GM18498 (cell line): ENCODE measurements at regions not wholly inside any gene's neighbourhood (a gene's known extent, or its start where the extent isn't known, plus 50 kb on each side); places are given as distances from the start of the nearest gene placed in this dataset.
A peak's percentile ranks its signal among the peaks of the same experiment; 100 is the strongest.
"Not testable (repeated sequence)": the region's sequence is repeated elsewhere in the genome, so short reads cannot be mapped to it uniquely, and the experiment has no call there.

ENCODE experiments used
- ATAC-seq: cut with Tn5 transposase; IDR thresholded peaks from one replicate; pipeline ENCODE4 v1.9.1; 2021; ENCODE audit warnings: mild to moderate bottlenecking, moderate library complexity; ENCODE audit not compliant: unreplicated experiment

- no peak for ATAC-seq
These were observed 742.8 kb downstream of the FAM181B start for GRCh38 chr11:81990659-81991443.

- ATAC-seq, result no peak
These were observed 744.6 kb downstream of the FAM181B start for GRCh38 chr11:81989093-81989492.

- ATAC-seq, result peak; percentile 90
These were observed 745.7 kb downstream of the FAM181B start for GRCh38 chr11:81987829-81988472.

- ATAC-seq, result no peak
These were observed 747.0 kb downstream of the FAM181B start for GRCh38 chr11:81986556-81987161.

- ATAC-seq, result no peak
These were observed 754.2 kb downstream of the FAM181B start for GRCh38 chr11:81979448-81979847.

GRCh38 chr11:81975261-81975900 is 758.3 kb downstream of the FAM181B start:
- ATAC-seq, result no peak

- ATAC-seq, result no peak
These were observed 762.8 kb downstream of the FAM181B start for GRCh38 chr11:81970886-81971285.

- ATAC-seq, result no peak
These were observed 766.4 kb downstream of the FAM181B start for GRCh38 chr11:81967242-81967641.

- no peak for ATAC-seq
These were observed 767.3 kb downstream of the FAM181B start for GRCh38 chr11:81966340-81966739.

GRCh38 chr11:81963018-81963417 is 770.6 kb downstream of the FAM181B start:
- no peak for ATAC-seq

GRCh38 chr11:81960443-81960842 is 773.2 kb downstream of the FAM181B start:
- no peak for ATAC-seq

GRCh38 chr11:81959341-81959740 is 774.3 kb downstream of the FAM181B start:
- ATAC-seq, result no peak

GRCh38 chr11:81954301-81954700 is 779.4 kb downstream of the FAM181B start:
- not testable (repeated sequence) for ATAC-seq

GRCh38 chr11:81946831-81947230 is 786.8 kb downstream of the FAM181B start:
- ATAC-seq, result no peak

- ATAC-seq, result no peak
These were observed 791.0 kb downstream of the FAM181B start for GRCh38 chr11:81942646-81943045.

- ATAC-seq, result no peak
These were observed 791.7 kb downstream of the FAM181B start for GRCh38 chr11:81941998-81942397.

GRCh38 chr11:81932303-81932702 is 801.4 kb downstream of the FAM181B start:
- ATAC-seq, result no peak

GRCh38 chr11:81920205-81920604 is 813.5 kb downstream of the FAM181B start:
- no peak for ATAC-seq

- no peak for ATAC-seq
These were observed 817.2 kb downstream of the FAM181B start for GRCh38 chr11:81916451-81916850.

GRCh38 chr11:81915045-81915444 is 818.6 kb downstream of the FAM181B start:
- ATAC-seq, result no peak

- ATAC-seq, result no peak
These were observed 819.9 kb downstream of the FAM181B start for GRCh38 chr11:81913793-81914192.

- ATAC-seq, result no peak
These were observed 825.7 kb downstream of the FAM181B start for GRCh38 chr11:81907996-81908395.
